NCI-H524 (cell line): ENCODE measurements at regions not wholly inside any gene's neighbourhood (a gene's known extent, or its start where the extent isn't known, plus 50 kb on each side); places are given as distances from the start of the nearest gene placed in this dataset.
A peak's percentile ranks its signal among the peaks of the same experiment; 100 is the strongest.

ENCODE experiments used
- DNase-seq, 2 experiments: peaks; one replicate each; lab custom pipeline; 2025; lab: John Stamatoyannopoulos, UW

DNA sequence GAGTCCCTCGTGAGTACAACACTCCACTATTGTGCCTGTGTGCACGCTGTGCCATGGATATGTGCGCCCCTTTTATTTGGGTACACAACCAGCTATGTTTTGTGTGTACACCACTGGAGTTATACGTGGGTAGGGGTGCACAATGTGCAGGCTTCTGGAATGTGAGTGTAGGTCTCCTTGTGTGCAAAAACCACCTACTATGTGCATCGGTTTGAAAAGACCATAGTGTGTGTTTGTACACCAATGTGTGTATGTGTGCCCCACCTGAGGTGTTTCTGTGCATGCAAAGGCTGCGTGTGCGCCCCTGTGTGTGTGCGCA, 86.4 kb upstream of the ALDH1L1 start:
- no peak for DNase-seq

DNA sequence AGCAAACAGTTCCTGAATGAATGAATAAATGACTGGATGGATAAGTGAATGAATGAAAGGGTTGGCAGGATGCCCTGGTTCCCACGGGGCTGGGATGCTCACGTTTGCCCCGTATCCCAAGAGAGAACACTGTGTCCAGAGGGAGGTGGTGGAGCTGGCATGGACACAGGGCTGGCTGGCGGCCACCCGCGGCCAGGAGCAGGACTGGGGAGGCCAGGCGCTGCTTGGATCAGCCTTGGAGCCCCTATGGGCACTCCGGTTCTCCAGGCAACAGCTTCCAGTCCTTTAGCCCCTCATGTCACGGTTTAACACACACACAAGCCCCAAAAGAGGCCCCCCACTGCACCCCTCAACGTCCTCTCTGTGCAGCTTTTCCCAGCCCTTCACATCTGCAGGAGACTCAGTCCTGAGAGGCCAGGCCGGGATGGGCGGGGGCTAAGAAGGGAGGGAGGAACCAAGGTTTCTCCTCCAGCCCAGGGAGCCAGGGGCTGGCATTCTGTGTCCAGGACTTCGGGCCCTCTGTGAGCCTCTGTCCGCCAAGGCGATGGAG, 86.0 kb upstream of the ALDH1L1 start:
- DNase-seq: no peak

DNA sequence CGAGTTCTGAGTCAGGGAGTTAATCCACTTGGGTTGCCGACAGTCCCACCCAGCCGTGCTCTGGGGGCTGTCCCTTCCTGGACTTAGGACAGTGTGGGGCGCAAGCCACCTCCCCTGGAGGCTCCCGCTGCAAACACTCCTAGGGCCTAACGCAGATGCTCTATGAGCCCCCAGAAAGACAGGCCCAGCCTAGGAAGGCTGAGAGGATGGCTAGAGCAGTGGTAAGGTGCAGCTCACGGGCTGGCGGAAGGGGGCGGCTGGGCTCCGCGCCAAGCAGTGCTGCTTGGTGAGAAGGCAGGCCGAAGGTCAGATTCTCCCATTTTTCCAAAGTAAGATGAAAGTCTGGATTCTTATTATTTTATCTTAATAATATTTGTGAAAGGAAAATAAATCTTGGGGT, 84.6 kb upstream of the ALDH1L1 start:
- peak in 1 of 2 experiments; percentile 54 for DNase-seq

DNA sequence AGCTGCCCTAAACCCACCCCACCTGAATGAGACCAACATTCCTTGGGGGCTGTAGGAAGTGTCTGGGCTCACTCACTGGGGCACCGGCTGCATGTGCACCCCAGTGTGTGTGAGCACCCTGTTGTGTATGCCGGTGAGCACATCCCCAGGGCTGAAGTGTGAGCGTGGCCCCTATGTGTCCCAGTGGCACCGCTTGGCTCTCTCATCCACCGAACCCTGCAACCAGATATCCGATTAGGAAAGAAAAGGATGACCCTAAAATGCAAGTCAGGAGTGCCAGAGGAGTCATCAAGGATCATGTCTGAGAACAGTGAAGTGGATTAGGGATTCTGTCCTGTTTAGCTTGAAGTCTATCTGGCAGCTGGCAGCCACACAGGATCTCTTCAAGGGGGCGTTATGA, 84.0 kb upstream of the ALDH1L1 start:
- peak; percentile 94 to 96 for DNase-seq

DNA sequence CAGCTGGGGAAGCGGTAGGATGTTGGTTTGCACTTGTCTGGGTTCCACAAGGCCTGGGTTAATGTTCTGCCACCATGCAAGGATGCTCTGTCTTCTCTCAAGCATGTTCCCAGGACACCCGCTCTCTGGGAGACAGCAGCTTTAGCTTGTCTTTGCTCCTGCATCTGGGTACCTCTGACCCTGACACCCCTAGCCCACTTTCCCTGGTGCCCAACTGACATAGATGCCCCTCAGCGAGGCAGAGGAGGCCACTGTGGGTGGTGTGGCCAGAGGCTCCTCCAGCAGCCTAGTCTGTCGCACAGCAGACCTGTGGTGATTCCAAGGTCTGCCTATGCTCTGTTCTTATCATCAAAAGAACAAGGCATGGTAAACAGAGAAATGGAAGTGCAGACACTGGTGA, 83.6 kb upstream of the ALDH1L1 start:
- no peak for DNase-seq

DNA sequence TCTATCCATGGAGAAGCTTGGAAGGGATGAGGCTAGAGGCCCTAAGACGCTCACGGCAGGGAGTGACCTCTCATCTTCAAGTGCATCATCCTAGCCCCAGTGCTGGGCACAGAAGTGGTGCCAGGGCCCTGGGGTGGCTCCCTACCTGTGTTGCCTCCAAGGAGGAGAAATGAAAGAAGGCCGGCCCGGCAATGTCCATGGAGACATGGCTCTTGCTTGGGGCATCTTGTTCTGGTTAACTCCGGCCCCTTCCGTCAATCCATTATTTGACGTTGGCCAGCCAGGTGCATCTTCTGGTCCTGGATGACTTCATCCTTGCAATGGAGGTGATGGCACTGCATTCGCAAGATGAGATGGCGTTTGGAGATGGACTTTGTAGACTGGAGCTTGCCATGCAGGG, 83.2 kb upstream of the ALDH1L1 start:
- DNase-seq: no peak

DNA sequence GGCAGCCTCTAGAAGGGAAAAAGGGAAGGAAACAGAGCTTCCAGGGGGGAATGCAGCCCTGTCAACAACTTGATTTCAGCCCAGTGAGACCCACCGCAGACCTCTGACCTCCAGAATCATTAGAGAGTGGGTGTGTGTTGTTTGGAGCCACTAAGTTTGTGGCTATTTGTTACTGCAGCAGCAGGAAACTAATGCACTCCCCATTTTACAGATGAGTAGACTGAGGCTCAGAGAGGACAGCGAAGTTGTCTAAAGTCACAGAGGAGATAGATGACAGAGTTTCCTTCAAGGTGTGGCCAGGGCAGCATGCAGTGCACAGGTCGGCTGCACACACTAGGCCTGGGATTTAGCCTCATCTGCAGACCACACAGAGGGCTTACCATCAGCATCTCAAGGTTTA, 81.8 kb upstream of the ALDH1L1 start:
- no peak for DNase-seq

DNA sequence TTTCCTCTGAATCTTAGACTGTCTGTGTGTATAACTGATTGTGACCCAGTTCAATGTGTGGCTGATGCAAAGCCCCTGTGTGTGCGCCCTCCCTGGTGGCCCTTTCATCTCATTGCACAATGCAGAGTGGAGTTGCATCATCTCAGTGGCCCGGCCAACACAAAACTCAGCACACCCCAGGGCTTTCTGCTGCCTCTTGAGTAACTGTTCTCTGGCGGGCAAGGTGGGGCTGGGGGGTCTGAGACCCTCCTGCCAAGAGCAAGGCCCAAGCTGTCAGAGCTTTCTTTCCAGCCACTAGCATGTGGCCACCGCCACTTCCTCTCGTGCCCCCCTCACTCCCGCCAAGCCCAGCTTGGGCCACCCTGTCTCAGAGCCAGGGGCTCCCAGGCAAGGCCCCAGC, 80.7 kb upstream of the ALDH1L1 start:
- DNase-seq: peak in 1 of 2 experiments; percentile 23

DNA sequence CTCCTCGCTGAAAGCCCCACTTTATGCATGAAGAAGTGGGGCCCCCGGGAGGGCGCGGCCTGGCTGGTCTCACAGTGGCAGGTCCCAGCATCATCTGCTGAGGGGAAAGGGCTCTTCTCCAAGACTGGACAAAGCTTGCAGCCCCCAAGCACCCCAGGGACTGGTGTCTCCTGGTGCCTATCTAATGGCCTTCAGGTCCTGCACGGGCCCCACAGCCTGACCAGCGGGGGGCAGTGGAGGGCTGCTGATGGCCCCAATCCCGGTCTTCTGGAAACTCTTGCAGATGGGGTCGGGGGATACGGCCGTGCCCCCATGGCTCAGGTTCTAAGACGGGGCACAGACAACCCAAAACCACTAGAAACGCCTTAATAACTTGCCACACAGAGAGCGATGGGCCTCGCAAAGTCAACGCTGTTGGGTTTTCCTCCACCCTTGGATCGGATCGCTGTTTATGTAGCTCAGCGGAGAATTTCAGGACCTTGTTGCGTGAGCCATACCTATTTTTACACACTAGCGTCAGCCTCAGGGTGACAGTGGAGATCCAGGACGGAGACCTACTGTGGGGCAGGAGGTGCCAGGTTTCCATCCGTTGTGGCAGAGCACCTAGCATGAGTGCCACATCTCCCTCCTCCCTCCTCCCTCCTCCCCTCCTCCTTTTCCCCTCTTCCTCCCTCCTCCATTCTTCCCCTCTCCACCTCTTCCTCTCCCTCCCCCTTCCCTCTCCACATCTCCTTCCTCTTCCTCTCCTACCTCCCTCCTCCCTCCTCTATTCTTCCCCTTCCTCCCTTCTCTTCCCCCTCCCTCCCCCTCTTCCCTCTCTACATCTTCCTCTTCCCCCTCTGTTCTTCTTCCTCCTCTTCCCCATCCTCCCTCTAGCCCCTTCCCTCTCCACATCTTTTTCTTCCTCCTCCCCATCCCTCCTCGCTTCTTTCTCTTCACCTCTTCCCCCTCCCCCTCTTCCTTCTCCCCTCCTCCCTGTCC, 79.3 kb upstream of the ALDH1L1 start:
- peak in 1 of 2 experiments; percentile 33 for DNase-seq

DNA sequence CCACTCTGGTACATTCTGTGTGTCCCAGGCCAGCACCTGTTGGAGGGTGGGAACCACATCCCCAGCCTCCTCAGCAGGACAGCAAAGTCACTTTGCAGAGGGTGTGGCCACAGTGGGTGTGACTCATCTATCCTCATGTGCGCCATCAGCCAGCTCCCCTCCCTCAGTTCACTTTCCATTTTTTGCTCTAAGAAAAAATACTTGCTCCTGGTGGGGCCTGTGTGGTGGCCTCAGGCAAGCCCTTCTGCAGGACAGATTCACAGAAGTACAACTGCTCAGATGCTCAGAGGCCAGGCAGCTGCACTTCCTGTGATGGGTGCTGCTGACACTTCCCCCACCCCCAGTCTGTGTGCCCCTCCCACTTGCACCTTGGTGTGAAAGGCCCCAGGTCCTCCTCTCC, 78.3 kb upstream of the ALDH1L1 start:
- no peak for DNase-seq

DNA sequence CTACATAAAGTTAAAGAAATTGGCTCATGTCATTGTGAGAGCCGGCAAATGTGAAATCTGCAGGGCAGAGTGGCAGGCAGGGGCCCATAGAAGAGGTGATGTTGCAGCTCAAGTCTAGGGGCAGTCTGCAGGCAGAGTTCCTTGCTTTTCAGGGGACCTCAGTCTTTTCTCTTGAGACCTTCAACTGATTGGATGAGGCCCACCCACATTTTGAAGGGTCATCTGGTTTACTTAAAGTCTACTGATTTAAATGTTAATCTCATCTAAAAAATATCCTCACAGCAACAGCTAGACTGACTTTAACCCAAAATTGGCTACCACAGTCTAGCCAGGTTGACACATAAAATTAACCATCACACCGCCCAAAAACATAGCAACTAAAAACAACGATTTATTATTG, 77.6 kb upstream of the ALDH1L1 start:
- DNase-seq: no peak

DNA sequence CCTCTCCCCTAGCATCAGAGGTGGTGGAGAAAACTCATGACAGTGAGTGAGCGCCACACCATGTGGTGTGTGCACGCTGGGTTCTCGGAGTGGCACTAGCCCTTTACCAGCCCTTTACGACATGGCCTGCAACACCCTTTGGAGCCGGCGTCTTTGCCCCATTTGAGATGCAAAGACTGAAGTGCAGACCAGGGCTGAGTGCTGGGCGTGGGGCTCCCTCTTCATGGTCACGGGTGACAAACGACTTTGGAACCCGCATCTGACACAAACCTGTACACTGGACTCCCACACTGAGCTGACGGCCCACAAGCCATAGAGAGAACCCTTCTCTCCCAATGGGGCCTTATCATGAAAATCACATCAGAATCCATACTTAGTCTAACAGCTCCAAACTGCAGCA, 76.8 kb upstream of the ALDH1L1 start:
- DNase-seq: no peak

DNA sequence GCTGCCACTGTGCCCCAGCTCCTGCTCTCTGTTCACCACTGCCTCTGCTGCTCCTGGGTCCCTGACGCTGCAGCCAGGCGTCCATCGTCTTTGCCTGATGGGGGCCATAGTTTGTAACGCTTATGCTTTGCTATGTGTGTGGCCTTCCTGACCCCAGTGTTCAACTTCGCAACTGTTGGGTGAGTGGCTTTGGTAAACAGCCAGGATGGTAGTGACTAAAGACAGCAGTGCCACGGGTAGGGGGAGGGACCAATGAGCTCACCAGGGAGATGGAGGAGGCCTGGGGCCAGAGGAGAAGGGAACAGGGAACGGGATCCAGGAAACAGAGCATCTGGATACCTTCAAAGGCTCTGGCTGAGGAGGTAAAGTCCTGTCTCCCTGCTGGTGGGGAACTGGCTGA, 75.9 kb upstream of the ALDH1L1 start:
- no peak for DNase-seq

DNA sequence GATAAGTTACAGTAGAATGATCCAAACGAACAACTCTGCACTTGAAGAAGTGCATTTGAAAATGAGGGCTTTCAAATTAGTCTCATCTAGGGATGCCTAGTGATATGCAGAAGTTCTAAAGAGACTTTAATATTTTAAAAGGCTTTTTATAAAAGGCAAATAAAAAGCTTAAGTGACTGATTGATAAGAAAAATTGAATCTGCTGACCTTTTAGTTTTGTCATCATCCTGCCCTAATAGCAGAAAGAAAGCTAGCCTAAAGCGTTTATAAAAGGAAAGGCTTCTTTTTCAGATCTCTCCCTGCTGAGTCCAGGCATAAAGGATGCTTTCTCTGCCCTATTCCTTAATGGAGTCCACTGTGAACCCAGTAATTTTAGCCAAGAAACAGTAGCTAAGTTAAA, 72.7 kb upstream of the ALDH1L1 start:
- DNase-seq: no peak

DNA sequence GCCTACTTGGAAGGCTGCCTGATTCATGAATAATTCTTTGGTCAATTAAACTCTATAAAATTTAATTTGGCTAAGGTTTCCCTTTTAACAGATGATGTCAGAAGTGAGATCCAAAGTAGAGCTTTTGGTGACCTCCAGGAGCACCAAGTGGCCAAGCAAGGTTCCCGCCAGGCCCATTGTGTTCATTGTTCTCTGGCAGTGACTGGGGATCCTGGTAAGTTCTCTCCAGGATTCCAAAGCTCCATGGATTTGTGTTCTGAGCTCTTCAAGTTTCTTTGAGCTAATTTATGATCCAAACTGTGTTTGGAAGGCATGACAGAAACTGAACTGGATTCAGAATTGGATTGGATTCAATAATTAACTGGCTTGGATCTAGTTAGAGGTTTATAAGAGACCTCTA, 72.0 kb upstream of the ALDH1L1 start:
- DNase-seq: no peak

DNA sequence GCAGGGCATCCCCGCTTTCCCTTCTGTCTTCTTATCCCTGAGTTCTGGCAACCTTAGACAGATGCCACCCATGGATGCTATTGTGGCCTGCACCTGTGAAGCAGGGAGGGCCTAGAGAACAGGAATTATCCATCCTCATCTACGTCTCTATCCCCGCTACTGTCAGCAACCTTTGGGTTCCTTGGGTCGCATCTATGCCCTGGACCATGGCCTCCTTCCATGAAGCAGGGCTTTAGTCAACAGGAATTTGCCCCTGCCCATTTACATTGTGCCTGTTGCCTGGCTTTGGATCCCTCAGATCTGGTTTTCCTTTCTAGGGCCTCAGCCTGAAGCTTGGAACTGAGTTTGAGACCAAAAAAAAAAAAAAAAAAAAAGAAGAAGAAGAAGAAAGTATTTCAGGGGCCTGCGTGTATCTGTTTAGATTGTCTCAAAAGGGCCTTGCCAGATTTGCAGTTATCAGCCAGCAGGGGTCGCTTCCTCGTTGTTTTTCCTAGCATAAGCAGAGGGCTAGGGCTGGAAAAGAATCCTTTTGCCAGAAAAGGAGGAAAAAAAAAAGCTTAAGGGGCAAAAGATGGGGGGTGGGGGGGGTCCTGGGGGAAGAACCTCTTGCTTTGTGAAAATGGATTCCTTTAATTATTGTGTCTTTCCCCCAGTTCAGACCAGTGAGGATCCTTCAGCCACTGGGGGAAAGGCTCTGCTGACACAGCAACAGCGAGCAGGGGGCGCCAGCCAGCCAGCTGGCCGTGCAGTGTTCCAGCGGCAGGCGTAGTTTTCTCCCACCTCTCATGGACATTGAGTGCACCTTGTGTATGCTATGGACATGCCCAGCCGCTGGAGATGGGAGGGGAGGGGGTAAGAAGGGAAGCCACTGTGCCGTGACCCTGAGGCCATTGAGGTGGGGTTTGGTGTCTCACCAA, 65.7 kb upstream of the ALDH1L1 start:
- peak; percentile 27 to 66 for DNase-seq
